Ovary (tissue), 3 donors: ENCODE measurements at regions not wholly inside any gene's neighbourhood (a gene's known extent, or its start where the extent isn't known, plus 50 kb on each side); places are given as distances from the start of the nearest gene placed in this dataset.

ENCODE experiments used
- CTCF ChIP-seq, 3 donors: fragments of 450-650 bp in 2 of 3; fragments of 200-600 bp in 1 of 3; IDR thresholded peaks; one replicate each; pipeline versions ENCODE4 v1.5.1 to v1.8.0; 2016 to 2022; ENCODE audit warnings: antibody characterized with exemption in 3 of 3, mild to moderate bottlenecking in 1 of 3
- EP300 ChIP-seq: sonication (generic); formaldehyde crosslinking; IDR thresholded peaks from one replicate; pipeline ENCODE4 v1.6.1; 2017; ENCODE audit warnings: antibody characterized with exemption
- POLR2A ChIP-seq: fragments of 450-650 bp; IDR thresholded peaks from one replicate; pipeline ENCODE4 v1.6.1; 2017; ENCODE audit warnings: antibody characterized with exemption, mild to moderate bottlenecking, moderate library complexity
- donor health status: DM: no; HTN: no; CAD: no.

- TF ChIP-seq CTCF (IDR thresholded peaks at IDR 0.05) (no peak), EP300 (no peak), POLR2A (no peak)
These were observed 114.3 kb downstream of the LITAF start for GRCh38 chr16:11472410-11472809.
